LNCaP clone FGC (cell line): ENCODE measurements at regions not wholly inside any gene's neighbourhood (a gene's known extent, or its start where the extent isn't known, plus 50 kb on each side); places are given as distances from the start of the nearest gene placed in this dataset.

Experiments
- DNase-seq: peaks from one replicate; pipeline ENCODE4 v3.0.0-alpha.2; 2011; ENCODE audit warnings: low read depth
- H3K4me3 ChIP-seq: 2 replicates; pipeline ENCODE4 v1.5.1; 2011; ENCODE audit warnings: mild to moderate bottlenecking, low read depth, low read length, control low read depth
- TF ChIP-seq, protein P1 (sequence below): IDR thresholded peaks from 2 replicates; pipeline ENCODE4 v1.5.1; 2012; ENCODE audit warnings: mild to moderate bottlenecking; ENCODE audit not compliant: control insufficient read depth, insufficient read depth; ENCODE audit errors: extremely low read depth

DNA sequence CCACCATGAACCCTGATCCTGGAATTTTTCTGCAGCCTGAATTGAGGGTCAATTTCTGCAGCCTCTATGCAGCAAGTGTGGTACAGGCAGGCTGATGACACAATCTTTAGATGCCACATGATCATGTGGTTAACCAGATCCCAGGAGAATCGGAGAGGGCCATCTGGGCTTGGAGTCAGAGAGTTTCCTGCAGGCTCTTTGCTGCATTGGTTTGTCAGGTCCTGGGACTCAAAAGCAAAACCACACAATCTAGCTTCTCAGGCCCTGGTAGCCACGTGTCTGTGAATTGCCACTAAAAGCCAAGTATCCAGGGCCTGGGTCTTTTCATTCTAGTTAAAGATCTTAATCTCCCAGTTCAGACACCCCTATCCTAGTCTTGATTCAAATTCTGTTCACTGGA is 464.5 kb downstream of the BCOR start:
- H3K4me3 ChIP-seq, result no peak overlapping the region
- TF ChIP-seq, protein P1, sequence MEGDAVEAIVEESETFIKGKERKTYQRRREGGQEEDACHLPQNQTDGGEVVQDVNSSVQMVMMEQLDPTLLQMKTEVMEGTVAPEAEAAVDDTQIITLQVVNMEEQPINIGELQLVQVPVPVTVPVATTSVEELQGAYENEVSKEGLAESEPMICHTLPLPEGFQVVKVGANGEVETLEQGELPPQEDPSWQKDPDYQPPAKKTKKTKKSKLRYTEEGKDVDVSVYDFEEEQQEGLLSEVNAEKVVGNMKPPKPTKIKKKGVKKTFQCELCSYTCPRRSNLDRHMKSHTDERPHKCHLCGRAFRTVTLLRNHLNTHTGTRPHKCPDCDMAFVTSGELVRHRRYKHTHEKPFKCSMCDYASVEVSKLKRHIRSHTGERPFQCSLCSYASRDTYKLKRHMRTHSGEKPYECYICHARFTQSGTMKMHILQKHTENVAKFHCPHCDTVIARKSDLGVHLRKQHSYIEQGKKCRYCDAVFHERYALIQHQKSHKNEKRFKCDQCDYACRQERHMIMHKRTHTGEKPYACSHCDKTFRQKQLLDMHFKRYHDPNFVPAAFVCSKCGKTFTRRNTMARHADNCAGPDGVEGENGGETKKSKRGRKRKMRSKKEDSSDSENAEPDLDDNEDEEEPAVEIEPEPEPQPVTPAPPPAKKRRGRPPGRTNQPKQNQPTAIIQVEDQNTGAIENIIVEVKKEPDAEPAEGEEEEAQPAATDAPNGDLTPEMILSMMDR, result no peak
- DNase-seq, result no peak

DNA sequence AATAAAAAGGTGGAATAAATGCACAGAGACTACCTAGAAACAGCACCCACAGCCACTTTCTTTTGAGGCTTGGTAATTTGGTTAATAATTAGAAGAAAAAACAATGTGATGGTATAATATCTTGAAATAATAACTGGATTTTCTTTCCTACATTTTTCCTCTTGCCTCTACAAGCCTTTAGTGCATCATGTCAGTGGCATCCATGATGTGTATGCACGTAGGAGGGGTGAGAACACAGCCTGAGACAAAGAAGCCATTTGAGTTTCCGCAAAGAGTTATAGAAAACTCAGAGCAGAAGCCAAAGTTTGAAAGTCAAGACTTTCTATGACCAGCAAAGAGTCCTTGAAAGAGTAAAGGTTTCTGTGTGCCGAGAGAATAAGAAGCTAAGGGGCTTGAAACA is 461.3 kb downstream of the BCOR start:
- TF ChIP-seq, protein P1, result no peak
- H3K4me3 ChIP-seq, result no peak overlapping the region
- DNase-seq, result no peak

DNA sequence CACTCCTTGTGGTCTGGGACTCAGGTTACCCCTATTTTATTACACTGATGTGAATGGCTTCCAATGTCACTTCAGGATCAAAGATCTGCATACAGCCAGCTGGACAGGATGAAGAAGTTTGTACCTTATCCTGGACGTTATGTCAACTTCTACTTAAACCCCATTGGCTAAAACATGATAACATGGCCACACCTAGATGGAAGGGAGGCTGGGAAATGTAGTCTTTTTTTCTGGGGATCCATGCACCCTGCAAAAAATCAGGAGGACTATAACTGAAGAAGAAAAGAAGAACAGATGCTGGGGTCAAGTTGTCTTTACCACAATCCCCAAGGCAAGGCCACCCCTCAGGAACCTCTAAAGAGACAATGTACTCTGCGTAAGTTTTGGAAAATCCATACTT is 459.2 kb downstream of the BCOR start:
- no peak overlapping the region for H3K4me3 ChIP-seq
- TF ChIP-seq, protein P1, result no peak
- no peak for DNase-seq

DNA sequence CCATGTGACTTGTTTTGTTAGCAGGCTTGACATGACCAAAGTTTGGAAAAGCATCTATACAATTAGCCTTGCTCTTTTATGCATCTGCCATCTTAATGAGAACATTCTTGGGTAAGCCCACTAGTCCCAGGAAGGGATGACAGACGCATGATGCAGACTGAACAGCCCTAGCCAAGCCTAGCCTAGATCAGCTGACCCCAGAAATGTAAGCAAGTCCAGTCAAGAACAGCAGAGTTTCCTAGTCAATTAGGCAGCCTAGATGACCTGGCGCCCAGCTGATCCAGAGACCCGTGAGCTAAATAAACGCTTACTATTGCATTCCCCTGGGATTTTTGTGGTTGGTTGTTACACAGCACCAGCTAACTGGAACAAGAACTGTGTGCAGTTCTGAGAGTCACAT is 457.9 kb downstream of the BCOR start:
- TF ChIP-seq, protein P1, result no peak
- H3K4me3 ChIP-seq, result no peak overlapping the region
- DNase-seq, result no peak

DNA sequence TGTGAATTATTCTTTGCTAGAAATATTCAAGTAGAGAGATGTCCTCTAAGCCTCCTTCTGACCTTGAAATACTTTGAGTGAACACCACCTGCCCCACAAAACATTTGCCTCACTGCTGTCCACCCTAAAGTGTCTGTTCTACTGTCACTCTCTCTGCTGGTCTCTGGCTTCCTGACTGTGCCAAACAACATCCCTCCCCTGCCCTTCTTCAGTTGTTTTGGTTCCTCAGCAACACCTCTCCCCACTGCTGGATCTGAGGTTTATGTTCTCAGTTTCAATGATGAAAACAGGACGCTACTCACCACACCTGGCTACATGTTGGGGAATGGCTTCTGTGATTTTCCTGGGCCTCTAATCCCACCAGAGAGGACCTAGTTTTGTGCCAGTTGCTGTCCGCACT is 456.9 kb downstream of the BCOR start:
- TF ChIP-seq, protein P1, result no peak
- no peak for DNase-seq
- H3K4me3 ChIP-seq, result no peak overlapping the region

DNA sequence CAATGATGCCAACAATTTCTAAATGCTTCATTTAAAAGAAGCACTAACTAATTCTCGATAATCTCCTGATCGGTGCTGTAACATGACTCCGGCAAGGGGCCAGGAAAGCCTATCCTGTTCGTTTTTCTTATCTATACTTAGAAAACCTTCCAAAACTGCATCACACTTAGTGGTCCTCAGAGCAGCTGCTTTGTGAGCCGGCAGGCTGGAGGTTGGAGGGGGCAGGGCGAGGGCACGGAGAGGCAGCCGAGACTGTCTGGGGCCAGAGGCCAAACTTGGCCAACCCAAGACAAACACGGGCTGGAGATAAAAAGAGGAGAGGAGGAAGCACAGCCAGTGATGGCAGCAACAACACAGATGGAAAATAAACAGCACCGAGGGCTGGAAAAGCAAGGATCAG is 455.7 kb downstream of the BCOR start:
- TF ChIP-seq, protein P1, result no peak
- no peak for DNase-seq
- H3K4me3 ChIP-seq, result no peak overlapping the region

DNA sequence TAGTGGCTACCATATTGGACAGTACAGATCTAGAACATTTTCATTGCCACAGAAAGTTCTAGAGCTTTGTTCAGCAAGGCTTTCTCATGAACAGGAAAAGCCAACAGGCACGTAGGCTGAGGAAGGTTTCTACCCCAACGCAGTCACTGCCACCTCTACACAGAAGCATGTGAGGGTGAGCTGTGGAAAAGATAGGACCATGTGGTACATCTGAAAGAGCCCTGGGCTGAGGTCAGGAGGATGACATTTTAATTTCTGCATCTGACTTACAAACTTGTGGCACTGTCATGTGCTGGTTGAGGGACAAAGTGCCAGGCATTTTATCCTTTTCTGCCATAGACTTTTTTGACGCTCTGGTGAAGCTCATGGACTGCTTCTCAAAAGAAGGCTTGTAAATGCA is 454.2 kb downstream of the BCOR start:
- no peak for DNase-seq
- TF ChIP-seq, protein P1, result no peak

More for the DNA sequence above, 454.2 kb downstream of the BCOR start:
- H3K4me3 ChIP-seq, result no peak overlapping the region
